CD14-positive monocyte (primary cell): ENCODE measurements at regions not wholly inside any gene's neighbourhood (a gene's known extent, or its start where the extent isn't known, plus 50 kb on each side); places are given as distances from the start of the nearest gene placed in this dataset.

Source experiments
- DNase-seq, 3 donors: peaks; one replicate each; pipeline ENCODE4 v3.0.0-alpha.2; 2011 to 2022
- H2AFZ ChIP-seq: 2 replicates; pipeline ENCODE4 v1.6.0; 2012; ENCODE audit warnings: mild to moderate bottlenecking, low read depth, low read length, inconsistent platforms; ENCODE audit not compliant: insufficient read depth, poor library complexity, severe bottlenecking
- H3K27ac ChIP-seq, 2 donors: 1 replicate in 1 of 2; 2 replicates in 1 of 2; pipeline ENCODE4 v1.5.1; 2012 to 2013; ENCODE audit warnings: low read length in 2 of 2, control low read depth in 1 of 2, inconsistent platforms in 1 of 2, low read depth in 1 of 2, mild to moderate bottlenecking in 1 of 2
- H3K27me3 ChIP-seq, 2 donors: one replicate each; pipeline versions ENCODE4 v1.6.0 to v1.6.1; 2011 to 2013; ENCODE audit warnings: low read length in 2 of 2; ENCODE audit not compliant: control insufficient read depth in 2 of 2, insufficient read depth in 2 of 2
- H3K36me3 ChIP-seq, 2 donors: replicated peaks in 1 of 2; 1 replicate in 1 of 2; 2 replicates in 1 of 2; pipeline versions ENCODE4 v1.5.1 to v1.6.1; 2012 to 2013; ENCODE audit warnings: low read length in 2 of 2, control low read depth in 1 of 2, inconsistent platforms in 1 of 2, mild to moderate bottlenecking in 1 of 2; ENCODE audit not compliant: insufficient read depth in 2 of 2, control insufficient read depth in 1 of 2
- H3K4me1 ChIP-seq, 2 donors: 1 replicate in 1 of 2; 2 replicates in 1 of 2; pipeline versions ENCODE4 v1.5.1 to v1.6.1; 2012 to 2013; ENCODE audit warnings: low read length in 2 of 2, control low read depth in 1 of 2, inconsistent platforms in 1 of 2, mild to moderate bottlenecking in 1 of 2, moderate library complexity in 1 of 2; ENCODE audit not compliant: insufficient read depth in 2 of 2, control insufficient read depth in 1 of 2
- H3K4me2 ChIP-seq: replicated peaks from 2 replicates; pipeline ENCODE3; 2012; ENCODE audit warnings: low read length, moderate library complexity, mild to moderate bottlenecking; ENCODE audit not compliant: poor library complexity, severe bottlenecking; ENCODE audit errors: extremely low read depth
- H3K4me3 ChIP-seq, 3 experiments: fragments of 200-600 bp in 1 of 3; sonication (generic) in 1 of 3; replicated peaks in 1 of 3; 1 replicate in 2 of 3; 2 replicates in 1 of 3; pipeline ENCODE4 v1.5.1; 2011 to 2013; ENCODE audit warnings: low read length in 3 of 3, mild to moderate bottlenecking in 3 of 3, control low read depth in 2 of 3, low read depth in 2 of 3, inconsistent platforms in 1 of 3, moderate library complexity in 1 of 3
- H3K79me2 ChIP-seq: 2 replicates; pipeline ENCODE4 v1.6.0; 2012; ENCODE audit warnings: mild to moderate bottlenecking, control low read depth, inconsistent platforms, low read length, moderate library complexity; ENCODE audit not compliant: insufficient read depth
- H3K9ac ChIP-seq: 2 replicates; pipeline ENCODE4 v1.6.0; 2017; ENCODE audit warnings: low read length, mild to moderate bottlenecking; ENCODE audit not compliant: insufficient read depth, poor library complexity, severe bottlenecking
- H3K9me3 ChIP-seq, 2 donors: replicated peaks in 1 of 2; 1 replicate in 1 of 2; 2 replicates in 1 of 2; pipeline versions ENCODE4 v1.5.1 to v1.6.1; 2012 to 2013; ENCODE audit warnings: low read length in 2 of 2, control low read depth in 1 of 2; ENCODE audit not compliant: control insufficient read depth in 1 of 2, insufficient read depth in 1 of 2
- H4K20me1 ChIP-seq: 2 replicates; pipeline ENCODE4 v1.6.0; 2012; ENCODE audit warnings: mild to moderate bottlenecking, low read length, control low read depth, moderate library complexity; ENCODE audit not compliant: insufficient read depth
- H3K27ac Mint-ChIP-seq, 7 donors: one replicate each; pipeline ENCODE4 v1.8.0; 2020; ENCODE audit warnings: mild to moderate bottlenecking in 7 of 7, mixed read lengths in 7 of 7, moderate library complexity in 6 of 7, inconsistent platforms in 2 of 7
- H3K27me3 Mint-ChIP-seq, 3 donors: one replicate each; pipeline ENCODE4 v1.8.0; 2021 to 2022; ENCODE audit warnings: low read depth in 3 of 3, mild to moderate bottlenecking in 3 of 3, mixed read lengths in 3 of 3, moderate library complexity in 3 of 3, inconsistent platforms in 1 of 3
- H3K36me3 Mint-ChIP-seq, 2 donors: one replicate each; pipeline ENCODE4 v1.8.0; 2020; ENCODE audit warnings: mixed read lengths in 2 of 2, inconsistent platforms in 1 of 2, mild to moderate bottlenecking in 1 of 2
- H3K4me1 Mint-ChIP-seq: one replicate; pipeline ENCODE4 v1.8.0; 2020; ENCODE audit warnings: mild to moderate bottlenecking, mixed read lengths
- H3K4me3 Mint-ChIP-seq, 2 donors: one replicate each; pipeline ENCODE4 v1.8.0; 2020; ENCODE audit warnings: mild to moderate bottlenecking in 2 of 2, mixed read lengths in 2 of 2, moderate library complexity in 1 of 2
- H3K9me3 Mint-ChIP-seq, 7 donors: one replicate each; pipeline ENCODE4 v1.8.0; 2020 to 2022; ENCODE audit warnings: mixed read lengths in 7 of 7, mild to moderate bottlenecking in 6 of 7, moderate library complexity in 6 of 7, inconsistent platforms in 2 of 7
- CTCF ChIP-seq: fragments of 200-600 bp; IDR thresholded peaks from one replicate; pipeline ENCODE4 v1.8.0; 2022; ENCODE audit warnings: antibody characterized with exemption, mild to moderate bottlenecking
- WGBS: methylation state at CpG from one replicate; pipeline ENCODE4 v1.1.5; 2013; ENCODE audit warnings: missing lambda C conversion rate; ENCODE audit not compliant: insufficient coverage; 5-methylcytosine and 5-hydroxymethylcytosine counted together
- intact Hi-C, 2 donors: fragments of 100-400 bp; cut with micrococcal nuclease; formaldehyde crosslinking; loops; one replicate each; pipeline versions ENCODE4 v1.15.0 to v1.15.1; 2023

GRCh38 chr5:100694100-100694499, 158.9 kb downstream of the FAM174A start:
- no peak overlapping the region for H3K27ac Mint-ChIP-seq
- intact Hi-C loops, result no loop called here
- no peaks in the 10 kb centered on the region for H4K20me1 ChIP-seq

GRCh38 chr5:100697970-100698369, 162.8 kb downstream of the FAM174A start:
- Histone ChIP-seq H4K20me1 (no peaks in the 10 kb centered on the region), H3K9me3 (no peaks in the 10 kb centered on the region), H3K4me2 (no peak overlapping the region), H3K9ac (no peak overlapping the region), H3K79me2 (no peaks in the 10 kb centered on the region), H3K4me1 (no peaks in the 10 kb centered on the region), H3K27ac (no peak overlapping the region), H2AFZ (peak overlapping the region; percentile 33), H3K27me3 (no peaks in the 10 kb centered on the region), H3K36me3 (no peaks in the 10 kb centered on the region), H3K4me3 (no peak overlapping the region)
- Mint-ChIP-seq H3K9me3 (peaks cover 0 to 11% (median 3%) of the 10 kb centered on the region in 7 donors), H3K4me1 (peaks cover 9% of the 10 kb centered on the region), H3K4me3 (no peak overlapping the region), H3K27ac (no peak overlapping the region), H3K36me3 (no peaks in the 10 kb centered on the region), H3K27me3 (no peaks in the 10 kb centered on the region)
- no peak for DNase-seq
- WGBS, result 100% methylated on average over 1 of the region's 2 CpGs
- TF ChIP-seq CTCF, result peak; percentile 16
- intact Hi-C loops, result no loop called here

More at GRCh38 chr5:100694100-100694499, 158.9 kb downstream of the FAM174A start:
- TF ChIP-seq CTCF, result no peak
- WGBS, result no CpG with 5 or more reads among the region's 4 CpGs
- H3K4me3 Mint-ChIP-seq, result no peak overlapping the region
- H3K9me3 Mint-ChIP-seq, result peaks cover 0 to 3% (median 0%) of the 10 kb centered on the region in 7 donors
- Histone ChIP-seq H3K4me2 (no peak overlapping the region), H2AFZ (no peak overlapping the region), H3K36me3 (no peaks in the 10 kb centered on the region), H3K9ac (no peak overlapping the region), H3K9me3 (peaks cover 0 to 3% of the 10 kb centered on the region in 2 donors), H3K27me3 (no peaks in the 10 kb centered on the region), H3K4me1 (no peaks in the 10 kb centered on the region), H3K79me2 (no peaks in the 10 kb centered on the region), H3K4me3 (no peak overlapping the region), H3K27ac (no peak overlapping the region)
- peaks cover 0 to 2% (median 0%) of the 10 kb centered on the region in 3 donors for H3K27me3 Mint-ChIP-seq
- peaks cover 7% of the 10 kb centered on the region for H3K4me1 Mint-ChIP-seq
- H3K36me3 Mint-ChIP-seq, result no peaks in the 10 kb centered on the region
- DNase-seq, result no peak
